Loucy (cell line): ENCODE measurements at regions not wholly inside any gene's neighbourhood (a gene's known extent, or its start where the extent isn't known, plus 50 kb on each side); places are given as distances from the start of the nearest gene placed in this dataset.

Experiments
- H2AFZ ChIP-seq: fragments of 200-600 bp; sonication (generic); 2 replicates; pipeline ENCODE4 v1.6.0; 2016; ENCODE audit warnings: antibody characterized with exemption, mild to moderate bottlenecking, low read length, moderate library complexity
- H3F3A ChIP-seq: fragments of 200-600 bp; 2 replicates; pipeline ENCODE4 v1.6.0; 2016; ENCODE audit warnings: antibody characterized with exemption, low read depth, mild to moderate bottlenecking
- H3K27me3 ChIP-seq: fragments of 200-600 bp; sonication (generic); 2 replicates; pipeline ENCODE4 v1.6.1; 2014; ENCODE audit warnings: low read length, mild to moderate bottlenecking; ENCODE audit not compliant: insufficient read depth, poor library complexity, severe bottlenecking
- H3K36me3 ChIP-seq: fragments of 200-600 bp; sonication (generic); 2 replicates; pipeline ENCODE4 v1.6.1; 2016; ENCODE audit warnings: low read length; ENCODE audit not compliant: insufficient read depth
- H3K4me1 ChIP-seq: fragments of 200-600 bp; sonication (generic); 2 replicates; pipeline ENCODE4 v1.5.1; 2014; ENCODE audit warnings: low read length, mild to moderate bottlenecking; ENCODE audit not compliant: insufficient read depth, poor library complexity, severe bottlenecking
- H3K4me2 ChIP-seq: fragments of 200-600 bp; sonication (generic); 2 replicates; pipeline ENCODE4 v1.6.0; 2014; ENCODE audit warnings: antibody characterized with exemption, low read length, low read depth, mild to moderate bottlenecking; ENCODE audit not compliant: poor library complexity, severe bottlenecking
- H3K4me3 ChIP-seq: fragments of 200-600 bp; sonication (generic); 2 replicates; pipeline ENCODE4 v1.5.1; 2014; ENCODE audit warnings: low read length, mild to moderate bottlenecking, mixed read lengths; ENCODE audit not compliant: poor library complexity, severe bottlenecking
- H3K79me2 ChIP-seq: fragments of 200-600 bp; sonication (generic); 2 replicates; pipeline ENCODE4 v1.6.1; 2014; ENCODE audit warnings: low read length; ENCODE audit not compliant: insufficient read depth
- H3K9ac ChIP-seq: fragments of 200-600 bp; sonication (generic); 2 replicates; pipeline ENCODE4 v1.6.0; 2014; ENCODE audit warnings: mild to moderate bottlenecking, low read depth, low read length, moderate library complexity; ENCODE audit not compliant: poor library complexity, severe bottlenecking
- H3K9me2 ChIP-seq: fragments of 200-600 bp; sonication (generic); replicated peaks from 2 replicates; pipeline ENCODE4 v1.6.1; 2016; ENCODE audit warnings: low read depth, low read length, mixed read lengths
- H3K9me3 ChIP-seq: fragments of 200-600 bp; sonication (generic); 2 replicates; pipeline ENCODE4 v1.6.1; 2014; ENCODE audit warnings: mild to moderate bottlenecking, antibody characterized with exemption, low read length, low read depth; ENCODE audit not compliant: insufficient read depth
- H4K20me1 ChIP-seq: fragments of 200-600 bp; sonication (generic); 2 replicates; pipeline ENCODE4 v1.6.0; 2014; ENCODE audit warnings: antibody characterized with exemption, low read length, mild to moderate bottlenecking; ENCODE audit not compliant: insufficient read depth, poor library complexity, severe bottlenecking
- CTCF ChIP-seq: fragments of 200-600 bp; sonication (generic); conservative IDR thresholded peaks from 2 replicates; pipeline ENCODE4 v1.5.1; 2014; ENCODE audit warnings: mild to moderate bottlenecking, antibody characterized with exemption, low read length
- EZH2phosphoT487 ChIP-seq: fragments of 200-600 bp; IDR thresholded peaks from 2 replicates; pipeline ENCODE4 v1.6.1; 2018; ENCODE audit warnings: antibody characterized with exemption, mild to moderate bottlenecking, moderate library complexity, borderline replicate concordance

GRCh38 chr14:76677534-76678145 is 83.6 kb upstream of the VASH1 start:
- no peaks in the 10 kb centered on the region for H3K4me1 ChIP-seq
- peaks cover 8% of the 10 kb centered on the region; the same call in 1 of the 2 replicates for H3K9me3 ChIP-seq
- no peaks in the 10 kb centered on the region for H3K27me3 ChIP-seq
- no peaks in the 10 kb centered on the region for H4K20me1 ChIP-seq
- H3K4me3 ChIP-seq: no peak overlapping the region
- H3F3A ChIP-seq: no peaks in the 10 kb centered on the region
- no peak overlapping the region for H3K4me2 ChIP-seq
- no peaks in the 10 kb centered on the region for H3K79me2 ChIP-seq
- TF ChIP-seq CTCF: no peak
- TF ChIP-seq EZH2phosphoT487: no peak
- H3K9me2 ChIP-seq: no peaks in the 10 kb centered on the region
- H3K9ac ChIP-seq: no peak overlapping the region
- no peaks in the 10 kb centered on the region for H3K36me3 ChIP-seq
- no peak overlapping the region for H2AFZ ChIP-seq

- H3K4me3 ChIP-seq: no peak overlapping the region
- H3K4me1 ChIP-seq: no peaks in the 10 kb centered on the region
- no peaks in the 10 kb centered on the region for H3K79me2 ChIP-seq
- no peaks in the 10 kb centered on the region for H3K27me3 ChIP-seq
- no peaks in the 10 kb centered on the region for H3K36me3 ChIP-seq
- H2AFZ ChIP-seq: no peak overlapping the region
- H4K20me1 ChIP-seq: no peaks in the 10 kb centered on the region
- H3K9me2 ChIP-seq: no peaks in the 10 kb centered on the region
- no peak for TF ChIP-seq EZH2phosphoT487
- TF ChIP-seq CTCF: no peak
- H3K9ac ChIP-seq: no peak overlapping the region
- no peaks in the 10 kb centered on the region for H3F3A ChIP-seq
- H3K4me2 ChIP-seq: no peak overlapping the region
- peaks cover 9% of the 10 kb centered on the region; the same call in 1 of the 2 replicates for H3K9me3 ChIP-seq
Measured at GRCh38 chr14:76678244-76678800, 82.9 kb upstream of the VASH1 start.

- H3K9ac ChIP-seq: no peak overlapping the region
- no peaks in the 10 kb centered on the region for H3F3A ChIP-seq
- no peaks in the 10 kb centered on the region for H4K20me1 ChIP-seq
- no peaks in the 10 kb centered on the region for H3K9me2 ChIP-seq
- no peak overlapping the region for H3K4me2 ChIP-seq
- H3K79me2 ChIP-seq: no peaks in the 10 kb centered on the region
- no peaks in the 10 kb centered on the region for H3K4me1 ChIP-seq
- no peak overlapping the region for H3K4me3 ChIP-seq
- no peak overlapping the region for H2AFZ ChIP-seq
- peaks cover 9% of the 10 kb centered on the region; the same call in 1 of the 2 replicates for H3K9me3 ChIP-seq
- no peaks in the 10 kb centered on the region for H3K36me3 ChIP-seq
- TF ChIP-seq CTCF: no peak
- TF ChIP-seq EZH2phosphoT487: no peak
- no peaks in the 10 kb centered on the region for H3K27me3 ChIP-seq
Measured at GRCh38 chr14:76682367-76682766, 78.9 kb upstream of the VASH1 start.
